ENCODE measurements at regions not wholly inside any gene's neighbourhood (a gene's known extent, or its start where the extent isn't known, plus 50 kb on each side); places are given as distances from the start of the nearest gene placed in this dataset.

- Histone ChIP-seq H3K9me3 (ENCODE audit: control insufficient read depth, low read length) (no peaks in the 10 kb centered on the region), H3K4me1 (ENCODE audit: control insufficient read depth, insufficient read depth, low read length) (no peaks in the 10 kb centered on the region), H3K27ac (ENCODE audit: low read length) (no peak overlapping the region), H3K27me3 (ENCODE audit: control insufficient read depth, insufficient read depth) (no peaks in the 10 kb centered on the region), H3K4me3 (ENCODE audit: low read length) (no peak overlapping the region)
- ATAC-seq (no peak), DNase-seq (no peak)
- 99% methylated on average over 1 of the region's 1 CpG for WGBS
- intact Hi-C loops (cut with DNase I) = no loop called here
Measured at GRCh38 chr4:71162386-71162785, 168.9 kb downstream of the DCK start.

- ATAC-seq (no peak), DNase-seq (no peak)
- intact Hi-C loops (cut with DNase I) = no loop called here
- Histone ChIP-seq H3K4me3 (ENCODE audit: low read length) (no peak overlapping the region), H3K9me3 (ENCODE audit: control insufficient read depth, low read length) (no peaks in the 10 kb centered on the region), H3K27ac (ENCODE audit: low read length) (no peak overlapping the region), H3K27me3 (ENCODE audit: control insufficient read depth, insufficient read depth) (no peaks in the 10 kb centered on the region), H3K4me1 (ENCODE audit: control insufficient read depth, insufficient read depth, low read length) (no peaks in the 10 kb centered on the region)
- WGBS = 64% methylated on average over 2 of the region's 2 CpGs
Measured at GRCh38 chr4:71163317-71163716, 169.9 kb downstream of the DCK start.

GRCh38 chr4:71167083-71167482 is 171.7 kb upstream of the SLC4A4 start:
- WGBS = 92% methylated on average over 3 of the region's 3 CpGs
- no peaks in the 10 kb centered on the region for H3K9me3 ChIP-seq (ENCODE audit: control insufficient read depth, low read length)
- H3K4me1 ChIP-seq (ENCODE audit: control insufficient read depth, insufficient read depth, low read length) = no peaks in the 10 kb centered on the region
- intact Hi-C loops (cut with DNase I) = no loop called here
- no peaks in the 10 kb centered on the region for H3K27me3 ChIP-seq (ENCODE audit: control insufficient read depth, insufficient read depth)
- ATAC-seq (no peak), DNase-seq (no peak)
- no peak overlapping the region for H3K27ac ChIP-seq (ENCODE audit: low read length)
- H3K4me3 ChIP-seq (ENCODE audit: low read length) = no peak overlapping the region

GRCh38 chr4:71171592-71171991 is 167.2 kb upstream of the SLC4A4 start:
- intact Hi-C loops (cut with DNase I) = no loop called here
- H3K27ac ChIP-seq (ENCODE audit: low read length) = no peak overlapping the region
- H3K4me1 ChIP-seq (ENCODE audit: control insufficient read depth, insufficient read depth, low read length) = no peaks in the 10 kb centered on the region
- H3K27me3 ChIP-seq (ENCODE audit: control insufficient read depth, insufficient read depth) = no peaks in the 10 kb centered on the region
- ATAC-seq (no peak), DNase-seq (no peak)
- 94% methylated on average over 2 of the region's 2 CpGs for WGBS
- H3K9me3 ChIP-seq (ENCODE audit: control insufficient read depth, low read length) = no peaks in the 10 kb centered on the region
- H3K4me3 ChIP-seq (ENCODE audit: low read length) = no peak overlapping the region

- ATAC-seq = no peak
- Histone ChIP-seq H3K27me3 (ENCODE audit: control insufficient read depth, insufficient read depth) (no peaks in the 10 kb centered on the region), H3K27ac (ENCODE audit: low read length) (no peak overlapping the region), H3K9me3 (ENCODE audit: control insufficient read depth, low read length) (no peaks in the 10 kb centered on the region), H3K4me3 (ENCODE audit: low read length) (no peak overlapping the region), H3K4me1 (ENCODE audit: control insufficient read depth, insufficient read depth, low read length) (no peaks in the 10 kb centered on the region)
- 69% methylated on average over 1 of the region's 1 CpG for WGBS
- intact Hi-C loops (cut with DNase I) = loop anchor here in 3 of 4 donors (10.0 kb wide), 2 partner anchors 373 to 533 kb away; no protein-coding TSS in a partner anchor
- no peak for DNase-seq
Measured at GRCh38 chr4:71181332-71181731, 157.5 kb upstream of the SLC4A4 start.

GRCh38 chr4:71184195-71184781 is 154.5 kb upstream of the SLC4A4 start:
- 30% methylated on average over 10 of the region's 10 CpGs for WGBS
- no peak overlapping the region for H3K4me3 ChIP-seq (ENCODE audit: low read length)

GRCh38 chr4:71185037-71185436 is 153.8 kb upstream of the SLC4A4 start:
- no peak for DNase-seq
- Histone ChIP-seq H3K27me3 (ENCODE audit: control insufficient read depth, insufficient read depth) (no peaks in the 10 kb centered on the region), H3K4me3 (ENCODE audit: low read length) (no peak overlapping the region), H3K9me3 (ENCODE audit: control insufficient read depth, low read length) (no peaks in the 10 kb centered on the region), H3K4me1 (ENCODE audit: control insufficient read depth, insufficient read depth, low read length) (no peaks in the 10 kb centered on the region), H3K27ac (ENCODE audit: low read length) (no peak overlapping the region)
- WGBS = 59% methylated on average over 3 of the region's 3 CpGs
- ATAC-seq = no peak
- intact Hi-C loops (cut with DNase I) = loop anchor here in 3 of 4 donors (5.0 to 10.0 kb wide), 4 partner anchors 42 to 530 kb away; no protein-coding TSS in a partner anchor

More at GRCh38 chr4:71184195-71184781, 154.5 kb upstream of the SLC4A4 start:
- no peaks in the 10 kb centered on the region for H3K27me3 ChIP-seq (ENCODE audit: control insufficient read depth, insufficient read depth)
- no peaks in the 10 kb centered on the region for H3K4me1 ChIP-seq (ENCODE audit: control insufficient read depth, insufficient read depth, low read length)
- peak in 2 of 3 donors; percentile 30 to 60 for DNase-seq
- no peaks in the 10 kb centered on the region for H3K9me3 ChIP-seq (ENCODE audit: control insufficient read depth, low read length)
- ATAC-seq = no peak
- H3K27ac ChIP-seq (ENCODE audit: low read length) = no peak overlapping the region
- intact Hi-C loops (cut with DNase I) = loop anchor here in 3 of 4 donors (10.0 kb wide), 2 partner anchors 371 to 531 kb away; no protein-coding TSS in a partner anchor

GRCh38 chr4:71186257-71186565 is 152.6 kb upstream of the SLC4A4 start:
- no peaks in the 10 kb centered on the region for H3K4me1 ChIP-seq (ENCODE audit: control insufficient read depth, insufficient read depth, low read length)
- peak overlapping the region; percentile 85 for H3K27ac ChIP-seq (ENCODE audit: low read length)
- intact Hi-C loops (cut with DNase I) = loop anchor here in 3 of 4 donors (5.0 to 10.0 kb wide), 4 partner anchors 41 to 529 kb away; no protein-coding TSS in a partner anchor
- ATAC-seq (no peak), DNase-seq (no peak)
- WGBS = 2% methylated on average over 11 of the region's 11 CpGs
- H3K4me3 ChIP-seq (ENCODE audit: low read length) = peak overlapping the region; percentile 81
- no peaks in the 10 kb centered on the region for H3K27me3 ChIP-seq (ENCODE audit: control insufficient read depth, insufficient read depth)
- no peaks in the 10 kb centered on the region for H3K9me3 ChIP-seq (ENCODE audit: control insufficient read depth, low read length)

GRCh38 chr4:71186566-71187403 is 152.0 kb upstream of the SLC4A4 start:
- H3K9me3 ChIP-seq (ENCODE audit: control insufficient read depth, low read length) = no peaks in the 10 kb centered on the region
- ATAC-seq (peak; percentile 96), DNase-seq (peak; percentile 68 to 88 (median 87))
- no peaks in the 10 kb centered on the region for H3K27me3 ChIP-seq (ENCODE audit: control insufficient read depth, insufficient read depth)
- peak overlapping the region; percentile 85 for H3K27ac ChIP-seq (ENCODE audit: low read length)
- under 1% methylated on average over 105 of the region's 105 CpGs for WGBS
- no peaks in the 10 kb centered on the region for H3K4me1 ChIP-seq (ENCODE audit: control insufficient read depth, insufficient read depth, low read length)
- intact Hi-C loops (cut with DNase I) = loop anchor here in 3 of 4 donors (5.0 to 10.0 kb wide), 4 partner anchors 41 to 528 kb away; no protein-coding TSS in a partner anchor
- peak overlapping the region; percentile 81 for H3K4me3 ChIP-seq (ENCODE audit: low read length)

GRCh38 chr4:71187404-71188155 is 151.2 kb upstream of the SLC4A4 start:
- H3K9me3 ChIP-seq (ENCODE audit: control insufficient read depth, low read length) = no peaks in the 10 kb centered on the region
- peak overlapping the region; percentile 81 for H3K4me3 ChIP-seq (ENCODE audit: low read length)
- ATAC-seq (peak; percentile 50 to 60), DNase-seq (peak in 2 of 3 donors; percentile 28 to 69)
- intact Hi-C loops (cut with DNase I) = loop anchor here in 3 of 4 donors (5.0 to 10.0 kb wide), 4 partner anchors 40 to 527 kb away; no protein-coding TSS in a partner anchor
- H3K27me3 ChIP-seq (ENCODE audit: control insufficient read depth, insufficient read depth) = no peaks in the 10 kb centered on the region
- peak overlapping the region; percentile 69 for H3K27ac ChIP-seq (ENCODE audit: low read length)
- H3K4me1 ChIP-seq (ENCODE audit: control insufficient read depth, insufficient read depth, low read length) = no peaks in the 10 kb centered on the region
- 1% methylated on average over 45 of the region's 45 CpGs for WGBS
